ENCODE measurements at regions not wholly inside any gene's neighbourhood (a gene's known extent, or its start where the extent isn't known, plus 50 kb on each side); places are given as distances from the start of the nearest gene placed in this dataset.

- Histone ChIP-seq H3K4me3 (no peak overlapping the region), H3K4me1 (ENCODE audit: insufficient read depth) (no peaks in the 10 kb centered on the region), H4K20me1 (ENCODE audit: insufficient read depth) (no peaks in the 10 kb centered on the region), H3K36me3 (ENCODE audit: low read depth) (no peaks in the 10 kb centered on the region), H3K9me2 (ENCODE audit: insufficient read depth) (no peaks in the 10 kb centered on the region), H3K27ac (no peak overlapping the region), H2AFZ (no peak overlapping the region), H3K9ac (no peak overlapping the region), H3K4me2 (ENCODE audit: unreplicated experiment) (no peak overlapping the region), H3F3A (ENCODE audit: insufficient read depth) (no peaks in the 10 kb centered on the region), H3K27me3 (replicated peaks; ENCODE audit: insufficient read depth) (no peaks in the 10 kb centered on the region; the same call in 1 of the 2 replicates), H3K79me2 (ENCODE audit: insufficient read depth) (no peaks in the 10 kb centered on the region), H3K9me3 (ENCODE audit: low read depth) (no peaks in the 10 kb centered on the region)
- DNase-seq = no peak
- in situ Hi-C loops (cut with MboI) = no loop called here
- TF ChIP-seq EZH2 (IDR thresholded peaks at IDR 0.05; ENCODE audit: insufficient read depth, poor library complexity, severe bottlenecking) (no peak), EZH2phosphoT487 (IDR thresholded peaks at IDR 0.05; ENCODE audit: insufficient read depth, low read depth) (no peak)
- 37 to 39% methylated on average over 11 of the region's 11 CpGs for WGBS, 2 experiments (ENCODE audit: low coverage in 1 of 2, low lambda C conversion rate in 2 of 2, missing lambda C conversion rate in 2 of 2)
These were observed 167.5 kb upstream of the ZC3H12A start for GRCh38 chr1:37306871-37307270.

DNA sequence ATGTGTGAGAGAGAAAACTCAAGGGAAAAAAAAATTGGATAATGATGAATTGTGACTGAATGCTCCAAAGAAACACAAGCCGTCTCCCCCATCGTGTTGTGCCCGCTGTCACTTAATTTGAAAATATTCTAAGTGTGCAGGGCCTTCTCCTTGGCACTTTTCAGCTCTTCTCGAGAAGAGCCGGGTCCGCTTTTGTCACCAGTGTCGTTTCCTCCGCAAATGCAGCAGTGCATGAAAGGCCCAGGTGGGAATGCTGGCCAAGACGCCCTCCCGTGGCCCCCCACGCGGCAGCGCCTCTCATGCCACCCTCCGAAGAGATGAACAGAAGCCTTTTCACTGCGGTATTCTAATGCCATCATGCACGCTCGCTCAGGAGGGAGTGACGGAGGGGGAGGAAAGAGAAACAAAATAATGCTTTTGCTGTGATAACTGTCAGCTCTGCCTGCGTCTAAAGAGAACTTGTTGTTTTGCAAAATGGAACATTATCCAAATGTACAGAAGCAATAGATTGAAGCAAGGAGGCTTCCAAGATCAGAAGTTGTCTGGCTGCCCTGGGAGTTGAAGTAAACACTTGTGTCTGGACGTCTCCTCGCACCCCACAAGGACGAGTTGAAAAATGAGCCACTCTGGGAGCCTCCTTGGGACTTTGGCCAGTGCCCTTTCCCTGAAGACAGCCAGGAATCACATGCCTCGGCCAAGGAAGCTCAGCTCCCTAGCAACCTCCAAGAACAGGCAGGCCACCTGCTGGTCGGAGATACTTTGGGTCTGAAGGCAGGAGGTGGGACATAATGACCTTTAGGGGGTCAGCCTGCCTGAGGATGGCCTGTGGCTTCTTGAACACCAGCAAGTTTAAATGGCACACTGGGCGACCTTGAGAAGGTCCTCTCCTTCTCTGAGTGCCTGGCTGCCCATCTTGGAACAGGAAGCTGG lies 166.1 kb upstream of the ZC3H12A start:
- no peaks in the 10 kb centered on the region for H4K20me1 ChIP-seq (ENCODE audit: insufficient read depth)
- DNase-seq = no peak
- TF ChIP-seq EZH2 (IDR thresholded peaks at IDR 0.05; ENCODE audit: insufficient read depth, poor library complexity, severe bottlenecking) (no peak), EZH2phosphoT487 (IDR thresholded peaks at IDR 0.05; ENCODE audit: insufficient read depth, low read depth) (no peak)
- H3K9me3 ChIP-seq (ENCODE audit: low read depth) = no peaks in the 10 kb centered on the region
- H3K4me1 ChIP-seq (ENCODE audit: insufficient read depth) = no peaks in the 10 kb centered on the region
- no peaks in the 10 kb centered on the region; the same call in 1 of the 2 replicates for H3K27me3 ChIP-seq (replicated peaks; ENCODE audit: insufficient read depth)
- WGBS, 2 experiments (ENCODE audit: low coverage in 1 of 2, low lambda C conversion rate in 2 of 2, missing lambda C conversion rate in 2 of 2) = 33 to 42% methylated on average over 25 of the region's 25 CpGs
- H3K4me2 ChIP-seq (ENCODE audit: unreplicated experiment) = no peak overlapping the region
- no peaks in the 10 kb centered on the region for H3K36me3 ChIP-seq (ENCODE audit: low read depth)
- H2AFZ ChIP-seq = no peak overlapping the region
- no peaks in the 10 kb centered on the region for H3K9me2 ChIP-seq (ENCODE audit: insufficient read depth)
- in situ Hi-C loops (cut with MboI) = no loop called here
- no peak overlapping the region for H3K27ac ChIP-seq
- H3K79me2 ChIP-seq (ENCODE audit: insufficient read depth) = no peaks in the 10 kb centered on the region
- no peaks in the 10 kb centered on the region for H3F3A ChIP-seq (ENCODE audit: insufficient read depth)
- H3K4me3 ChIP-seq = no peak overlapping the region
- no peak overlapping the region for H3K9ac ChIP-seq

GRCh38 chr1:37309574-37309973 lies 164.8 kb upstream of the ZC3H12A start:
- in situ Hi-C loops (cut with MboI) = no loop called here
- Histone ChIP-seq H3K4me2 (ENCODE audit: unreplicated experiment) (no peak overlapping the region), H3K27me3 (replicated peaks; ENCODE audit: insufficient read depth) (no peaks in the 10 kb centered on the region; the same call in 1 of the 2 replicates)

DNA sequence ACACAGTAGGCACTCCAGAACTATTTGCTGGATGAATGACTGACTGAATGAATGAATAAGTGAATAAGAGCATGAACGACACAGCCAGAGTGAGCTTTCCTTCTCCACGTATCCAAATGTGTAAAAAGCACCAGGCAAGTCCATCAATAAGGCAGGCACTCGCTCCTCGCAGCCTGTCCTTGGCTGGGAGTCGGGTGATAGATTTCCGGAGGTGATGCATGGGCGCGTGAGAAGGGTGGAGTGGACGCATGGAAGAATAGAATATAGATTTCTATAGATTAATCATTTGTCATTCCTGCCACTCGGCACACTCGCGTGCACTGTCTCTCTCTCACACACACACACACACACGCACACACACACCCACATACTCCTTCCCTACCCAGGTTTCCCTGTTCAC lies 164.3 kb upstream of the ZC3H12A start:
- Histone ChIP-seq H3K9me2 (ENCODE audit: insufficient read depth) (no peaks in the 10 kb centered on the region), H3K4me2 (ENCODE audit: unreplicated experiment) (no peak overlapping the region), H3F3A (ENCODE audit: insufficient read depth) (no peaks in the 10 kb centered on the region), H3K4me1 (ENCODE audit: insufficient read depth) (no peaks in the 10 kb centered on the region), H3K4me3 (no peak overlapping the region), H4K20me1 (ENCODE audit: insufficient read depth) (no peaks in the 10 kb centered on the region), H3K79me2 (ENCODE audit: insufficient read depth) (no peaks in the 10 kb centered on the region), H3K27me3 (replicated peaks; ENCODE audit: insufficient read depth) (no peaks in the 10 kb centered on the region; the same call in 1 of the 2 replicates), H3K27ac (no peak overlapping the region), H3K9me3 (ENCODE audit: low read depth) (no peaks in the 10 kb centered on the region), H2AFZ (no peak overlapping the region), H3K9ac (no peak overlapping the region), H3K36me3 (ENCODE audit: low read depth) (no peaks in the 10 kb centered on the region)
- no peak for DNase-seq
- in situ Hi-C loops (cut with MboI) = no loop called here
- TF ChIP-seq EZH2phosphoT487 (IDR thresholded peaks at IDR 0.05; ENCODE audit: insufficient read depth, low read depth) (no peak), EZH2 (IDR thresholded peaks at IDR 0.05; ENCODE audit: insufficient read depth, poor library complexity, severe bottlenecking) (no peak)
- 47% methylated on average over 13 of the region's 13 CpGs for WGBS, 2 experiments (ENCODE audit: low coverage in 1 of 2, low lambda C conversion rate in 2 of 2, missing lambda C conversion rate in 2 of 2)

More at GRCh38 chr1:37309574-37309973, 164.8 kb upstream of the ZC3H12A start:
- no peaks in the 10 kb centered on the region for H4K20me1 ChIP-seq (ENCODE audit: insufficient read depth)
- H3K4me1 ChIP-seq (ENCODE audit: insufficient read depth) = no peaks in the 10 kb centered on the region
- no peaks in the 10 kb centered on the region for H3K9me2 ChIP-seq (ENCODE audit: insufficient read depth)
- no peak overlapping the region for H3K27ac ChIP-seq
- H3F3A ChIP-seq (ENCODE audit: insufficient read depth) = no peaks in the 10 kb centered on the region
- DNase-seq = no peak
- 18 to 57% methylated on average over 3 of the region's 3 CpGs for WGBS, 2 experiments (ENCODE audit: low coverage in 1 of 2, low lambda C conversion rate in 2 of 2, missing lambda C conversion rate in 2 of 2)
- no peaks in the 10 kb centered on the region for H3K36me3 ChIP-seq (ENCODE audit: low read depth)
- no peak overlapping the region for H2AFZ ChIP-seq
- no peaks in the 10 kb centered on the region for H3K9me3 ChIP-seq (ENCODE audit: low read depth)
- H3K4me3 ChIP-seq = no peak overlapping the region
- no peaks in the 10 kb centered on the region for H3K79me2 ChIP-seq (ENCODE audit: insufficient read depth)
- H3K9ac ChIP-seq = no peak overlapping the region
- TF ChIP-seq EZH2phosphoT487 (IDR thresholded peaks at IDR 0.05; ENCODE audit: insufficient read depth, low read depth) (no peak), EZH2 (IDR thresholded peaks at IDR 0.05; ENCODE audit: insufficient read depth, poor library complexity, severe bottlenecking) (no peak)
